ENCODE measurements at regions not wholly inside any gene's neighbourhood (a gene's known extent, or its start where the extent isn't known, plus 50 kb on each side); places are given as distances from the start of the nearest gene placed in this dataset.

DNA sequence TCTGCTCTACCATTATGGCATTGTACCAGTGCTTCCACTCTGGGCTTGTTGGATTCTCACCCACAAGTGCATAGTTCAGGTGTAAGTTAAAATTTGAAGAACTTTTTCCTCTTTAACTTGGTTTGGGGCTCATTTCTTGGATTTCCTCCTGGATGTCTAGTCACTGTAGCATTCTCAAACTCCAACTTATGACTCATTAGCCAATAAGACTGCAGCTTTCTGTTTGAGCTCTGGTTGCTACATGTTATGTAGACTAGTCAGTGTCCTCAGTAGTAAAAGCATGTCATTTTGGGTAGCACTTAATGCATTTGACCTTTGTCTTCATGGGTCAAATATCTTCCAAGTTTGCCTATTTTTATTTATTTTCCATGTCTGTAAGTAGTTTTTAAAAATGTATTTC lies 790.8 kb downstream of the BRINP1 start:
- DNase-seq (no peak), ATAC-seq (no peak)

DNA sequence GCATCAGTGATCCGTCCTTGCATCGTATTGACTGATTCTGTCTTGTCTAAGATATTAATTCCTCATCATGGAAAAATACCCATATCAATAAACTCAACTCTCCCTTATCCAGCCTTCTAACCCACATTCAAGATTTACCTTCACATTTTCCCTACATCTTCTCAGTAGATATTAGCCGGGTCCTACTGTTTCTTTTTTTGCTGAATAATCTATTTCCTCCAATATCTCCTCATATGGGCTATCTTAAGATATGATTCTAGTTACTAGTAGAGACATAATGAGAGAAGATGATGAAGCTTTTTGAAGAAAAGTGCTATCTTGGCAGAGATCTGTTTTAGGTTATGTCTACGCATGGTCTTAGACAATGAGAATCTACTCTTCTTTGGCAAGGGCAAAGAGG lies 785.8 kb downstream of the BRINP1 start:
- DNase-seq (no peak), ATAC-seq (no peak)

DNA sequence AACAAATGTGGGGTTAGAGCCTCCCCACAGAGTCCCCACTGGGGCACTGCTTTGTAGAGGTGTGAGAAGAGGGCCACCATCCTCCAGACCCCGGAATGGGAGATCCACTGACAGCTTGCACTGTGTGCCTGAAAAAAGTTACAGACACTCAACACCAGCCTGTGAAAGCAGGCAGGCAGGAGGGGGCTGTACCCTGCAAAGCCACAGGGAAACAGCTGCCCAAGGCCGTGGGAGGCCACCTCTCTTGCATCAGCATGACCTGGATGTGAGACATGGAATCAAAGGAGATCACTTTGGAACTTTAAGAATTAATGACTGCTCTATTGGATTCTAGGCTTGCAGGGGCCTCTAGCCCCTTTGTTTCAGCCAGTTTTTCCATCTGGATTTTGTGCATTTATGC lies 782.3 kb downstream of the BRINP1 start:
- DNase-seq: no peak
- no peak for ATAC-seq

DNA sequence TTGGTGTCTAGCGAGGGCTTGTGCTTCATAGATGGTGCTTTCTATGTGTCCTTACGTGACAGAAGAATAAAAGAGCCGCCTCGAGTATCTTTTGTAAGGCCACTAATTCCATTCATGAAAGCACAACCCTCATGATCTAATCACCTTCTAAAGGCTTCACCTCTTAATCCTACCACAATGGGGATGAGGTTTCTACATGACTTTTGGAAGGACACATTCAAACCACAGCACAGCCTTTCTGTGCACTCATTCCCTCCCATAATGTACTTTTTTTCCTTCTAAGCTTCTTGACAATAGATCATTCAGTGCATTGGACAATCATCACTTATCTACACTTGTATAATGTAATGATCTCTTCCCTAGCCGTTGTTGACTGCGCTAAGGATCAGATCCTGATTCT lies 774.8 kb downstream of the BRINP1 start:
- ATAC-seq (no peak), DNase-seq (no peak)

DNA sequence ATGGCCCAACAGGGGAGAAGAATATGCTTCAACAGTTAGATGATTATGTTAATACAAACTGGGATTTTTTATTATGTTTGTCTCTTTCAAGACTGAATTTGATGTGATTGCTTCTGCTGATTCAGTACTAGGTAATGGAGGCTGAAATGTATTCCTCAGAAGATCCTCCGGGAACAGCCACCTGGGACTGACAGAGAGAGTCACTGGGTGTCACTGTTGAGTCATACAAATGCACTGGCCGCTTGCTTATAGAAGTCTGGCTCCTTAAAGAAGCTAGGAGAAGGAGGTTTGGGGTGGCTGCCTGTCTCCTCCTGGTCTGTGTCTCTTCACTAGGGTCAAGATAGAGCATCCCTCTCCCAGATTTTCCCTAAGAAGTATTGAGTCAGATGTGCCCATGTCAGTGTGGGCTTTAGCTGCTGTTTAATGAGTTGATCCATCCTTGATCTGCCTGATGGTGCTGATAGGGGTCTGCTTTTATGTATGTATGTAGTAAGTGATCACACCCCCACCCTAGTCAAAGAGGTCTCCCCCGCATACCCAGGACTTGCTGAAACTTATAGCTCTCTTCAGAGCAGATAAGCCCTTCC lies 773.4 kb downstream of the BRINP1 start:
- ATAC-seq (no peak), DNase-seq (no peak)

DNA sequence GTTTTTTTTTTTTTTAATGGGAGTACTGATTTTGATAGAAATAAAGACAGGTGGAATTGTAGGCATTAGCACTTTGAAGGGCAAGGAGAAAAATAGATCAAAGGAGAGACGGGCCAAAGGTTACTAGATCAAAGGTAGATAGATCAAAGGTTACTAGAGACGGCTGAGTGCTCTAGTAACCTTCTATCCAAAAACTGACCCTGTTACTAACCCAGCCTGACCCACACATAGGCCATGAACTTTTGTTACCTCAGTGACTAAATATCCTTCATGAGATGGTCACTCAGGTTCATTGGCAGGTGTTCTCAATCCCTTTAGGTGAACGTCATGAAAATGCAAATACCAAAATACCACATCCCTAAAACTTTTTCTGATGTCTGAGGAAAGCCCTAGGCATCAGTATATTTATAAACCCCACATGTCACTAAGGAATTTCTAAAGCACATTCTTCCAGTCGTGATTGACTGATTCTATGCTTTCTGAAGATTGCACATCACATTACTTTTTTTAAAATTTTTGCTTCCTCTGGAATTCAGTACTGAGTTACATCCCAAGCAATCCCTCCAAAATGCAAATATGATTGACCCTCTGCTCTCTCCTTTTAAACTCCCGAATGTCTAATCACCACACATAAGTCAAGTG lies 772.7 kb downstream of the BRINP1 start:
- DNase-seq (no peak), ATAC-seq (no peak)

DNA sequence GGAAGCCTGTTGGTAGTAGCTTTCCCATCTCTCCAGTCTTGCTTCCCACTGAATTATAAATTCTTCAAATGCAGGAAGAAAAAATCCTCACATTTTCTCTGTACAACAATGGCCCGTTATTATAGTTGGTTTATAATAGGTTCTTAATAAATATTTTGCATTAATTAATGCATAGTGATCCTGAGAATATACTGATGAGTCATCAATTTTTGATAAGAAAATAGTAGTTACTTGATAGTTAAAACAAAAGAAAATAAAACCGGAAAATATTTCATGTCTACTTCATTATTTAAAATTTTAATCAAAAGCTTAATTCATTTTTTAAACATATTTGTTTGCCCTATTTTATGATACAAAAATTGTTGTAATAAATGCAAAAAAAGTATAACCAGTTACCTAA lies 762.6 kb downstream of the BRINP1 start:
- no peak for ATAC-seq
- DNase-seq: no peak

DNA sequence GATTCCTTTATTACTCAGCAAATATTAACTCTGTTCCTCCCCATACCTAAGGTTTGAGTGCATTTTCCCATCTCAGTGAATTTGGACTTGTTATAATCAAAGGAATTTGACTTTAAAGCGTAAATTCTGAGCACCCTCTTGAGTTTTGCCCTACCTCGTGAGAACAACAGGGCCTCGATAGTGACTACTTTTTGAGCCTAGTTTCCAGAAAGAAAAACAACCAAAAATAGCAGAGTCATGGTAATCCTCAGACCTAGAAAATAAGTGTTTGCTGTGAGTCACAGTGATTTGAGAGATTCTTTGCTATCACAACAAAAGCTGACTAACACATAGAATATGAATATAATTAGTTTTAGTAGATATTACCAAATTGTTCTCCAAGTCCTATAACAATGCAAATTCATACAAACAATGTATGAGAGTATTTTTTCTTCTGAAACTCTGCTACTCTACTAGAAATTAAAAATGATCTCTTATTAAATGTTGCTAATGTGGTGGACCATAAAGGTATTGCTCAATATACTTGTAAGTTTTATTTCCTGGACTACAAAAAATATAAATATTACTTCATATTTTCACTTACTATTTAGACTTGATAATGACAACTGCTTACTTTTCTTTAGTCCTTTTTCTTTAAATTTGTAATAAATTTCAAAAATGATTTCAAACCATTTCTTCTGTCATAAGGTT lies 759.7 kb downstream of the BRINP1 start:
- ATAC-seq: no peak
- DNase-seq: no peak

DNA sequence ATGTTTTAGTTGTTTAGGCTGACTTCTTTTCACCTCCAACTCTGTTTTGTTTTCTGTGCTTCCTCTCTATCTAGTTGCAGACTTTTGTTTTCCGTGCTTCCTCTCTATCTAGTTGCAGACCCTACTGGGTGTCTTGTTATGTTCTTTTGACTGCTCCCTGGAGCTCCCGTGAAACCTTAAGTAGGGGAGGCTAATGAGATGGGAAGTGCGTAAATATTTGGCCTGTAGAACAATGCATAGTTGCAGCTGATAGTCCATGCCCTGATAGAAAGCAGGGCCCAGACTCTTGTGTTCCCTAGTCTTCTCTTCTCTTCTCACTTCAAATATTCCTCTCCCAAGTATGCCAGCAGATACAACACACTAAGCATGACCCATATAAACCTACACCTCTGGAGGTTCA lies 757.0 kb downstream of the BRINP1 start:
- DNase-seq (no peak), ATAC-seq (no peak)

DNA sequence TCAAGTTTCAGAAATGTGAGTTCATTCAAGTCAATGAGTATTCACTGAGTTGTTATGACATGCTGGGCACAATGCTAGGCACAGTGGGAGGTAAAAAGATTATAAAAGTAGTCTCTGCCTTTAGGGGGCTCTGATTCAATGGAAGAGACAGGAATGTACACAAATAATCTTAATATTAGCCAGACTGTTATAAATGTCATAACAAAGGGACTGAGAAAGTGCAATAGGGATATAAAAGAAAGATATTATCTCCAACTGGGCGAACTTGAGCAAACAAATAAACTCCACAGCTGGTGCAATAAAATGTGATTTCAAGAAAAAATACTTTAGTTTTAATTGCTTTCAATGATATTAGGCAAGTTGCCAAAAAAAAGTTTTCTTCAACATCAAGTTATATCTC lies 755.2 kb downstream of the BRINP1 start:
- DNase-seq: no peak
- no peak for ATAC-seq

DNA sequence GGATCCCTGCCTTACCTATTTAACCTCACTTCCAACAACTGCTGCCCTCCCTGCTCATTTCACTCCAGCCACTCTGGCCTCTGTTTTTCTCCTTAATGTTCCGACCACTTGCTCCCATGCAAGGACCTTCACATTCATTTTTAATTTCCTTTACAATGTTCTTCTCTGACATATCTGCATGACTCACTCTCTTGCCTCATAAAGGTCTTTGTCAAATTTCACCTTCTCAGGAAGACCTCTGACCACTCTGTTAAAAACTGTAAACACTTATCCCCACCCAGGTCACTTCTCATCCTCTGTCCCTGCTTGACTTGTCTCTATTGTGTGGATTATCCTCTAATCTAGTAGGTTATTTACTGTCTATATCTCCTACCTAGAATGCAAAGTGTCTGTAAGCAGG lies 751.2 kb downstream of the BRINP1 start:
- no peak for DNase-seq
- ATAC-seq: no peak

DNA sequence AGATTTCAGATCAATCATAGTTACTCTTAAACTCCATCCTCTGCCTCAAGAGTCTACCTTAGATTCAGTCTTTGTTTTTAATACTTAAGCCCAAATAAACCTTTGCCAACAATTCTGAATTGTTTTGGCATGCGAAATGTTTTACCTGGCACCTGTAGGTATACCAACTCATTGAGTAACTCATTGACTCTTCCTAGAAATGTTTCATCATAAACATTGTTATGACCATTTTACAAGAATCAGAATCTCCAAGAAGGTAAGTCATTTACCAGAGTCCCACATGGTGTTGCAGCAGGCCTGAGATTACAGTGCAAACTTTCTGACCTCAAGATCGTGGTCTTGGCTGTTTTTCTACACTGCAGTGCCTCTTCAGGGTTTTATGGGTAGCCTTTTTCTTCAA lies 750.4 kb downstream of the BRINP1 start:
- ATAC-seq (no peak), DNase-seq (no peak)

DNA sequence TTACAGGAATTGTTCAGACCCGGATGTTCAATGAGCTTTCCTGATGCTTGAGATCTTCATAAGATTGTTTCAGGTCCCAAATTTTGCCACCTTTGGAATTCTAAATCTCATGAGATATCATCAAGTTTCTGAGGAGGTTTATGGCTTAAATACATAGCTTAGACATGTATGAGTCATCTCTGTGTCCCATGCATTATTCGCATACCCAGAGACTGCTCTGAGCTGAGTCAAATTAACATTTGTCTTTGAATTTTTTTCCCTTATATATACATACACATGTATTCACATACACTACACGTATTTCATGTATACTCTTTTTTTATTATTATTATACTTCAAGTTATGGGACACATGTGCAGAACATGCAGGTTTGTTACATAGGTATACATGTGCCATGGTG lies 744.6 kb downstream of the BRINP1 start:
- ATAC-seq: no peak
- DNase-seq: no peak

DNA sequence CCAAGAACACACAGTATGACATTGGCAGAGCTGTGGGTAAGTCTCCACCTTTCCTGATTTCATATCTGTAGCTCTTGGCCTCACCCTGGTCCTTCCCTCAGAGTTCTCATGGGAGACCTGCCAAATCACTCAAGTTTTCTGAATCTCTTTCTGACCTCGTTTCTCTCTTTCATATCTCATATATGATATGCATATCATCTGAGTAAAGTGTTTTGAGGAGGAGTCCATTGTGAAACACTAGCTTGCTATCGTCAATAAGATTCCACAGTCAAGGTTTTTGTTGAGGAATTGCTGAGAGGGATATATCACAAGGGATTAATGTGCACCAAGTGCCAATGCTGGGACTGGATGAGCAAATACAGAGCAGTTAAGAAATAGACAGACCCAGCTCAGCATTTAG lies 739.2 kb downstream of the BRINP1 start:
- ATAC-seq (no peak), DNase-seq (no peak)

DNA sequence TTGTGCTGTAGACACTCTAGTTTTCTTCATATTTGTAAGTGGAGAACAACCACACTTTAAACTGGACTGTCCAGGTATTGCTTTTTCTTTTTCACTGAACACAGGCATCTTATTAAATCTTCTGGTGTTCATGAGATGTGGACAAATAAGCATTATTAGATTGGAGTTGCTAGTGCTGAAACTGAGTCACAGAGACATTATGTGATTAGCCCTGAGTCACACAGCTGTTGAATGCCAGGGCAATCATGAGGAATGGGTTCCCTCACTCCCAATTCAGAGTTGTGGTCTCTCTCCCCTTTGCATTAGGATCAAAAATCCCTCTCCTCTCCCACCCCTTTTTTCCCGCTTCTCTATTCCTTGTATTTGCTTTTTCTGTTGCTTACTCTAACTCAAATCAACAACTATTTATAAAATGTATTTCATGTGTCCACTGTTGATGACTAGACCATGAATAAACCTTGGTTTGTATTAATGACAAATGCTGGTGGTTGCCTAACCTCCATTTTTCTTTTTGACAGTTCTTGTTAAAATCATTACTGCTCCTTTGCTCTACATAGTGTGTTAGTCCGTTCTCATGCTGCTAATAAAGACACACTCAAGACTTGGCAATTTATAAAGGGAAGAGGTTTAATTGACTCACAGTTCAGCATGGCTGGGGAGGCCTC lies 738.2 kb downstream of the BRINP1 start:
- no peak for ATAC-seq
- DNase-seq: no peak

DNA sequence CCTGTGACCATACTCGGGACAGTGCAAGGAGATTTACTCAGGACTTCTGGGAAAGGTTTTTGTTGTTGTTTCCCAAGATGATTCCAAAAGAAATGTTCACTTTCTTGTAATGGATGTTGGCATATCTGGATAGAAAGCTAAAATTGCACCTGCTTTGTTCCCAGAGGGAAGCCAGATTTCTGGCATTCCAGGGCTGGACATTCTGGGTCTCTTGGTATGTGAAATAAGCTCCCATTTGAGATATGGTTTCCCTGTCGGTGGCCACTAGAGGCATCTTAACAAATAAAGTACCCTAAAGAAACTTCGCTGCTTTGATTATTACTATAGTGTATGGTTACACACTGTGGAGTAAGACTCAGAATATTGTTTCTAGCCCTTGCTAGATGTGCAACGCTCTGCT lies 737.3 kb downstream of the BRINP1 start:
- no peak for ATAC-seq
- no peak for DNase-seq

DNA sequence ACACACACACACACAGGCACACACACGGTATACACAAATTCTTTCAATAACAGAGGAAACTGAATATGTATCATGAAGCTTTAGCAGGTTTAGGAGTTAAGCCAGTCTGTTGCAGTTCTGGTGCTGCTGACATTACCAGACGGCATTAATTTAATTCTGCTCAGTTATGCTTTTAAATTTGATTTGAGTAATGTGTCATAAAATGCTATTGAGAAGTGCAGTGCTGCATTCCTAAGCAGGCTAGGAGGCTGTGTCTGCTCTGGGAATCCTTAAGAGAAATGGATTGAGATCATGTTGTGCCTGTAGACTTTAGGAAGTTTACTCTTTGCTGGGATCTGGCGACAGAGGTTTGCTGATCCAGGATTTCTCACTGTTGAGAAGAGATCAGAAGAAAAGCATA lies 733.8 kb downstream of the BRINP1 start:
- ATAC-seq (no peak), DNase-seq (no peak)

DNA sequence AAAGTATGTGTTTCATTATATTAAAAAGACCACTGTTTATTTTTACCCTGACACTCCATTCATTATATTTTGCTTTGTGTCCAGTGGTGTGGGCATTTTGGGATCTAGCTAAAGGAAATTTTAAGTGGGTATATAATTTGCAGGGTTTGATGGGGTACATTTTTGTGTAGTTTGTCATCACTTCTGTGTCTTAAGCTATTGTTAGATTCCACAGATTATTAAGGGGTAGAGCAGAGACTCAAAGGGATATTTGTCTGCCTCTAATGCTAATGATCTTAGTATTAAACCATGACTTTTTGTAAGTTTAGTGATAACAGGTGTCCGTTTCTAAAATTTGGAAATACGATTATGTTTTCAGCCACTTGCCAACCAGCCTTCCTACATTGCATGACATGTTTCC lies 731.6 kb downstream of the BRINP1 start:
- ATAC-seq (no peak), DNase-seq (no peak)

DNA sequence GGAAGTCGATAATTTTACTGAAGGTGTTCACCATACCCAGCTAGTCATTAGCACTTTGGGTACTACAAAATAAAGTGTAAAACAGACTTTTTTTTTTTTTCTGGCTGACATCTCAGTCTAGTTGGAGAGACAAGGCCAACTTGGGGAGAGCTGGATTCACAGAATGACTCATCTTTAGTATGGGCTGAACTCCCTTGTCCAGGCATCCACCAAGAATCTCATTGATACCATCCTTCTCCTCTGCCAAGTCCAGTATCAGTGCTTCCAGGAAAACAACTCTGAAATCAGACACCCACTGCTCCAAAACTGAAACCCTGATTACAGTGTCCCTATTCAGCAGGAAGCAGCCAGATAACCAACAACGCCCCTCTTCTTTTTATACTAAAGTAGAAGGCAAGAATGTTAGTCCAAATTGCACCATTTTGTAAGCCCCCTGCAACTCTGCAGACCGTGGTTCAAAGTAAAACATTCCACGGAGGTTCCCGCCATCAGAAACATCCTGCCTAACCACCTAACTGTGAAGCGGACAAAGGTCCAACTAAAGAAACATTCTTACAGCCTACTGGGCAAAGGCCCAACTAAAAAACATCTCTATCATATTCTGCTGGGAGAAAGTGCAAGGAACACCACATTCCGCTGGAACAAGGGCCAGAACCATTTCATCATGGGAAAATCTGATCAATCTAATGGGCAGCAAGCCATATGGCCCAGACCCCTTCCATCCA lies 728.2 kb downstream of the BRINP1 start:
- DNase-seq: no peak
- ATAC-seq: no peak

DNA sequence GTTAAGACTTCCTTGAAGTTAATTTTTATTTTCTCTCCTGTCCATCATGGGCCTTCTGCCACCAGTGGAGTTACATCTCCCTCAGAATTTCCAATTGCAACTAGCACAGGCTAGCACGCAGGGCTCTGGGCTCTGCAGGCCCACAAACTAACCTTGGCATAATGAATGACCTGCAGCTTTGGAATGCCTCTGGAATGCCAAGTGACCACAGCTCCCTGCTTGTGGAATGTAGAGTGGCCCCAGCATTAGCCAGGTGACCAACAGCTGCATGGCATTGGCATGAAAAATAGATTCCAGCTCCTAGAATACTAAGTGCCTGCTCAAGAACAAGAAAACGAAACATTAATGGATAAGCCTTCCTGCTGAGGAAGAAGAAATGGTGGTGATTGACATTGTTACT lies 726.1 kb downstream of the BRINP1 start:
- no peak for ATAC-seq
- DNase-seq: no peak

DNA sequence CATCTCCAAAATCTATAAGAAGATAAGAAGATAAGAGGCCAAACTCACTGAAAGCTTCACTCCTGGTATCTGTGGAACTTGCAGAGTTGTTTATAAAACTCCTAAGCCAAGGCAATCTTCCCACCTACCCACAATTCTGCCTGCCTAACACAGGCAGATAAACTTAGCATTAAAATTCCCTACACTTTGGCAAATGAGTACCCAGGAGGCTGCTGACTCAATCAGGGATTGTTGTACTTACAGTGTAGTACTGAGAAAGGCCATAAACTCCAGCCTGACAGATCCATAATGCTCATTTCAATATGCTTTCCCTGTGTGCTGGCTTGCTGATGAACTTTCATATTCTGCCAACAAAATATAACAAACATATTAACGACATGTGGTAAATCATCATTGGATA lies 725.2 kb downstream of the BRINP1 start:
- ATAC-seq (no peak), DNase-seq (no peak)

DNA sequence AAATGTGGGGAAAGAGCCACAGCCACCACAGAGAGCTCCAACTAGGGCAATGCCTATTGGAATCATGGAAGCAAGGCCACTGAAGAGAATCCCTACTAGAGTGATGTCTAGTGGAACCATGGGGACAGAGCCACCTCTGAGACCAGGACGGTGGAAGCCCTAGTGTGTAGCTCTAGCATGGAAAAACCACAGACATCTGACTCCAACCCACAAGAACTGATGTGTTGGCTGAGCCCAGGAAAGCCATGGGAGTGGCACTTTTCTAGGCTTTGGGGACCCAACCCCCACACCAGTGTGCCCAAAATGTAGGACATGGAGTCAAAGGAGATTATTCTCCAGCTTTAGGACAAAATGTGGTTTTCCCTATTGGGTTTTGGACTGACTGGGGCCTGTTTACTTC lies 721.9 kb downstream of the BRINP1 start:
- ATAC-seq: no peak
- no peak for DNase-seq

DNA sequence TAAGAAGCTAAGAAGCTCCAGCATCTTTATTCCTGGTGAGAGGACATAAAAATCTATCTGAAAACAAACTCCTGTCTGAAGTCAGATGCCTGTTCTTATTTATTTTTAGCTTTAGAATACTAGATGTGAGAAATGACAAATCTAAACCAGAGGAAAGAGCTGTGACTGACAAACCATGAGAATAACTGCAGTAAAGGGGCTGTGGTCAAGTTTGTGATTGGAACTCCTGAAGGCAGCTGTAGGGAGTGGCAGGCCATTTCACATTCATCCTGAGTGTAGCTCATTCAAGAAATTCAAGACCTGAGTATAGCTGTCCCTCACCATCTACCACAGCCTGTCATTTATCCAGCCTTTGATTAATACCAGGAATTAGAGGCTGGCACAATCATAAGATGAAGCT lies 718.8 kb downstream of the BRINP1 start:
- ATAC-seq (no peak), DNase-seq (no peak)
